NCI-H510A (cell line): ENCODE measurements at regions not wholly inside any gene's neighbourhood (a gene's known extent, or its start where the extent isn't known, plus 50 kb on each side); places are given as distances from the start of the nearest gene placed in this dataset.

Experiments used
- DNase-seq: peaks from one replicate; lab custom pipeline; 2025; lab: John Stamatoyannopoulos, UW

- DNase-seq = no peak
Measured at GRCh38 chr10:78274491-78274890, 240.8 kb downstream of the RPS24 start.

- no peak for DNase-seq
Measured at GRCh38 chr10:78276139-78276538, 242.5 kb downstream of the RPS24 start.

DNA sequence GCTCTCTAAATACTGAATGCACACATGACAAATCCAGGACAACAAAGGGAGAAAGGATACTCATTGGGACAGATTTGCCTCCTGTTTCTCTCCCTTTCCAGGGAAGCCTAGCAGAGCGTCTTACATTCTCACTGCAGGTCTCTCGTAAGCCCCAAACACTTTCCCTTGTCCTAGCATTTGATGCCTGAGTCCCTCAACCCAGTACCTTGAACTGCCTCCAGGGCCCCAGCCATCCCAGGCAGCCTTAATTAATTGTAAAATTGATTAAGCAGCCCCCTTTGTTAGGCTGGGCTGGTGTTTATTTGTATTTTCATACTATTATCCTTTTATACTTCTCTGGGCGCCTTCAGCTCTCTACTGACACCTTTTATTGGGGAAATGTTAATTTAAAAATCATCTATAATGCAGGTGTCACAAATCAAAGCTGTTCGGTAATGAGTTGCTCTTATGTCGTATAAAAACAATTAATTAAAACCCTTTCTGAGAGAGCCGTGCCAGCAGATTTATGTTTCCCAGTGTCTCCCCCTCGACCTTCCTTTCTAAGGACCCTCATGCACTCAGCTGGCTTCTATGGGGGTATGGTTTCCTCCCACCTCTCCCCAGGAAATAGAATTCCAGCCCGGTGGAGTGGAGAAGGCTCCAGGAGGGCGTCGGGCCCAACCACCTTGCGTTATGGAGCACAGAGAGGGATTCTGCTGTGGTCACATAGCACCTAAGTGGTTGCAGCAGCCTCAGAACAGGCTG is 243.8 kb downstream of the RPS24 start:
- DNase-seq = no peak

- DNase-seq = no peak
Measured at GRCh38 chr10:78278058-78278404, 244.4 kb downstream of the RPS24 start.

DNA sequence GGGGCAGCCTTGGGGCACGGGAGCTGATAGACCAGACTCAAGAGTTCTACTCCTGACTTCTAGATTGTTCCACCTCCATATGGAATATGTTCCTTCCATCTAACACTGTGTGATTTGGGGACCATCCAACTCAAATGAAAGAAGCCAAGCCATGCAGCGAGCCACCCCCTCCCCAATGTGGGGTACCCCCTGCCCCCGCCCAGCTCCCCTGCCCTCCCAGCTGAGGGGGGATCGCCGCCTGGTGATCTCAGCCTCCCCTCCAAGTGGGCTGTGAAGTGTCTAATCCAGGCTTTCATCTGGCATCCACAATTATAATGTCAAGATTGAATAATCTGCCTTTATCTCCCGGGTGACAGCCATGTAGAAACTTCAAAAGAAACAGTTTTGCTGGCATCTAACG is 246.1 kb downstream of the RPS24 start:
- no peak for DNase-seq

DNA sequence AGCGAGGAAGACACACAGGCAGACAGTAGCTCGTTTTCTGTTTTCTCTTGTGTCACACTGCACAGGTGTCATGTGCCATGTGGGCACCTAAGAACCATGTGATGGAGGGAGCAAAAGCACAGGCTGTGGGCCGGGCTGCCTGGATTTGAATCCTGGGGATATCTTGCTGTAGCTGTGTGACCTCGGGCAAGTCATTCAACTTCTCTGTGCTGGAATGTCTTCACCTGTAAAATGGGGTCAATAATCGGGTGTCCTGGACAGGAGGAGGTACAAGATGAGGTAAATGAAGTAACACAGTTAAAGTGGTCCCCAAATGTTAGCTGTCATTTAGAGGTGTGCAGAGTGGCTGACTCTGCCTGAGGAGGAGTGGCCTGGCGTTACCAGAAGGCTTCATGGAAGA is 246.9 kb downstream of the RPS24 start:
- DNase-seq = no peak

- DNase-seq = no peak
Measured at GRCh38 chr10:78281627-78282026, 248.0 kb downstream of the RPS24 start.

GRCh38 chr10:78283069-78283682 is 249.5 kb downstream of the RPS24 start:
- no peak for DNase-seq

GRCh38 chr10:78284381-78284780 is 250.7 kb downstream of the RPS24 start:
- no peak for DNase-seq

GRCh38 chr10:78285226-78285625 is 251.6 kb downstream of the RPS24 start:
- DNase-seq = no peak

- DNase-seq = peak; percentile 25
Measured at GRCh38 chr10:78286186-78286585, 252.5 kb downstream of the RPS24 start.

DNA sequence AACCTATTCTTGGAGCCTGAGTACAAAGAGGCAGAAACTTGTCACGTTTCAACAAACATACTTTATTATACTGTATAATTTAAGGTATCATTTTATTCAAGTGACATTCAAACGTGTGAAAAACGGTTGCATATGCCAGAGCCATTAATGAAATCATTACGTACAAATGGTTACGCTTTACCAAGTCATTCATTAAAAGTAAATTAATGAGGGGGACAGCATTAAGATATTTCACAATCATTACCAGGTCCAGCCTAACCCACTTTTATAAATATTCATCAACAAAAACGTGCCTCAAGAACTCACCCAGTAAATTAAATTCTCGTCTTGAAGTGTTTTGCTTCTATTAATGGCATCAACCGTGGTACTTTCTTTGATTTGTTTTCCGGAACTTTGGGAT is 253.0 kb downstream of the RPS24 start:
- DNase-seq = no peak

DNA sequence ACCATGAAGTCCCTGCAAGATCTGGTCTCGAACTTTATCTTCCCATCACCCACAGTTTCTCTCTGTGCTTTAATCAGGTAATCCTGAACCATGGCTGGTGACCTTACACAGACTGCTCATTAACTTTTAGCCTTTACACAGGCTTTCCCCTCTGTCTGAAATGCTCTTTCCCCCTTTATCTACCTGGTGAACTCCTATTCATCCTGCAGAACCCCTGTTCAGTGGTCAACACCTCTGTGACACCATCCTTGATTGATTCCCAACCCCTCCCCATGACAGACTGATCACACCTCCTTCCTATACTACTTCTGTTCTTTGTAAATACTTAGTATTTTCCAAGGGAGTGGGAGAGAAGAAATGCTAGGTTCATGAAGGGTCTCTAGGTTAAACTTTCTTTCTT is 254.0 kb downstream of the RPS24 start:
- DNase-seq = no peak

GRCh38 chr10:78288663-78289062 is 255.0 kb downstream of the RPS24 start:
- DNase-seq = peak; percentile 69

- DNase-seq = peak; percentile 34
Measured at GRCh38 chr10:78290131-78290750, 256.6 kb downstream of the RPS24 start.

DNA sequence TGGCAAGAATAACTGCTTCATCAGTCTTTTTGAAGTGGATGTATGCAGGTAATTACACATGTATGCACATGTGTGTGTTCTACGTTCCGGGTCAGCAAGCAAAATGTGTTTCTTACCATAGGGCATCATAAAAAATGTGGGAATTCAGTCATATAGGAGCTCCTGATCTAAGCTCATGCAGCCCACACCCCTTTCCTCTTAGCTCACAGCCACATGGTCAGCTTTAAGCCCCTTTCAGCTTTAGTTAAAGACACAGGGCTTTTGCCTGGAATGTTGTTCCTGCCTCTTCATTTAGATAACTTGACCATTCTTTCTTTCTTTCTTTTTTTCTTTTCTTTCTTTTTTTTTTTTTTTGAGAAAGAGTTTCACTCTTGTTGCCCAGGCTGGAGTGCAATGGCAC is 258.1 kb downstream of the RPS24 start:
- no peak for DNase-seq

DNA sequence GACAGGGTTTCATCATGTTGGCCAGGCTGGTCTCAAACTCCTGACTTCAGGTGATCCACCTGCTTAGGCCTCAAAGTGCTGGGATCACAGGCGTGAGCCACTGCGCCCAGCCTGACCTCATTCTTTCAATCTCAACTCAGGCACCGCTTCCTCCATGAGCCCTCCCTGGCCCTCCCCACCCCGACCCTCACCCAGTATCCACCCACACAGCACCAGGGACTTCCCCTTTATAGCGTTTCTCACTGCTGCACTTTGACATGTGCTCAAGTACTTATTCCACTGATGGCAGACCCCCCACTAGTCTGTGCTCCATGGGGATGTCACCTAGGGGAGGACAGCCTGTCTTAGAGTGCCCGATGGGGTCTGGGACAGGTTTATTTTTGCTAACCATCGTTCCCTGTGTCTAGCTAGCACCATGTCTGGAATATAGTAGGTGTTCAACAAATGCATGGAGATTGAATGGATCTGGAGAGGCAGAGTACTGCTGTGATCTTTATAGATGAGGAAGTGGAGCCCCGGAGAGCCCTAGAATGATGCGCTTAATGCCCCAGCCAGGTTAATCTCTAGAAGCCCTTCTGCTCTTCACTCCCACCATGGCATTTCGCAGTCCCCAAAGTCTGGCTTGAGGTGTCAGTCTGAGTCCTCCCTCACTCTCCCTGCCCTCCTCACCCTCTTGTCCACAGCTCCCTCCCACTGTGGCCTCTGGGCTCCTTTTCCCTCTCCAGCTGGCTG is 258.8 kb downstream of the RPS24 start:
- DNase-seq = no peak

DNA sequence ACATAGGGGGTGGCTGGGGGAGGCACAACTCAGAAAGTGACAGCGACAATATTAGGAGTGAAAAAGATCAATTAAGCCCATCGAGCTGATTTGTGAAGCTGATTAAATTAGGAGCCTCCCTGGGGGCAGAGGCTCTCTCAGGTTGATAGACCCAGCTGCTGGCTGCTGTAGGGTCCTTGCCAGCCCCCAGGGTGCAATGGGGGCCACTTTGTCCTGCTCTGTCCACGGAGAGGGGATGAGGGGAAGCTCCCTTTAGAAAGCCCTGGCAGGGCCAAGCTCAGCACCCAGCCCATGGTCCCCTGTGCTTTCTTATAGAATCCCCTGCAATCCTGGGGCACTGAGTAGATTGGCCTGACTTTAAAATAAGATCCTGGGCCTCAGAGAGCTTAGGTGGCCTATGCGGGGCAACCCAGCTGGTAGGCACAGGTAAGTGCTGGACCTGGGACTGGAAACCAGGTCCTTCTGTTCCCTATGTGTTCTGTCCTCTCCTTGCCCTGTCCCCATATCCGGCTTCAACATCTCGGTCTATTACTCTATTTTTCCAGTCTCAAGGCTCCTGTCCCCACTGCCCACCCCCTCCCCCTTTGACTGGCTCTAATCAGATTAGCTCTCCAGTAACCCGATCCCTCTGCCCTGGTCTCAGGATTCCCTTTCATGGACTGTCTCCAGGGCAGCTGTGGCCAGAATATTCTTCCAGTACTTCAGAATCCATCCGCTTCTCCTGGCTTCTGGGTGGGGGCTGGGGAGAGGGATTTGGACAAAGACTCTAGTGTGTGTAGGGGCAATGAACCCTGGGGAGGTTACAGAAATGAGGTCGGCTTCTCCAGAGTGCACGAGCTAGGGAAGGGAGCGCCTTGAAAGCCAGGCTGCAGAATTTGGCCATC is 259.6 kb downstream of the RPS24 start:
- peak; percentile 61 for DNase-seq

DNA sequence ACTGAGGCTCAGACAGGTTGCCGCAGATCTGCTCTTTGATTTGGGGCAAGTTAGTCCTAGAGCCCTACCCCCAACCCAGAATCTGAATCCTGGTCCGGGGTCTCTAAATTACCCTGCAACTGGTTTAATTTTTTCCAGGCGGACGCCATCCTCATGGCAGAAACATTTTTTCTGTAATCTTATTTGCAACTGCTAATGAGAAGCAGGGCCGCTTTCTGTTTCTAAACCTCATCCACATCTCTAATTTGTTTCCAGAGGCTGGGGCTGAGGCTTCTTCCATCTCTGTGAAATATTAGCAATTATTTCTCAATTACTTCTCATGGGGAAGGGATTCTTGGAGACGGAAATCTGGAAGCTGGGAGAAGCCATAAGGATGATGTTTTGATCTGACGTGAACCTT is 261.6 kb downstream of the RPS24 start:
- no peak for DNase-seq

DNA sequence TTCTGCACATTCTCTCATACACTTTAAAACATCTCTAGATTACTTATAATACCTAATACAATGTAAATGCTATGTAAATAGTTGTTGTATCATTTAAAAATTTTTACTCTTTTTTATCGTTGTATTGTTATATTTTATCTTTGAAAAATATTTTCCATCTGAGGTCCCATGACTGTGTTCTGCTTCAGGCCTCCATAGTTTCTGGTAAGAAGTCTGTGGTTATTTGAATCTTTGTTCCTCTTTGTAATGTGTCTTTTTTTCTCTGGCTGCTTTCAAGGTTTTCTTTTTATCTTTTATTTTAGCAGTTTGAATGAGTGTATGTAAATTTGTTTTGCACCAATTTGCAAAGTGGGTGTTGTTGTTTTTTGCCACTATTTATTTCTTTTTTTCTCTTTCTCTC is 263.1 kb downstream of the RPS24 start:
- no peak for DNase-seq

DNA sequence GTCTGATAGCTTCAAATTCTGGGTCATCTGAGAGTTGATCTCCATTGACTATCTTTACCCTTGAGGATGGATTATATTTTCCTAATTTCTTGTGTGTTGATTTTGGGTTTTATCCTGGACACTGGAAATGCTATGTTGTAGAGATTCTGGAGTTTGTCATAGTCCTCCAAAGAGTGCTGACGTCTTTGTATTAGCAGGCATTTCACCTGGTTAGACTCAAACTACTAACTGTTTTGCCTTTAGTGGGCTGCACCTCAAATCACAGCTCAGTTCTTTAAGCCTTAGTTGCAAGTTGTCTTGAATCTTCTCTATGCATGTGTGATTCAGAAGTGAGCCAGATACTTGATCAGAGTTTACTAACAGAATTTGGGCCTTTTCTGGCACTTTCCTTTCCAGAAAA is 264.3 kb downstream of the RPS24 start:
- DNase-seq = no peak

DNA sequence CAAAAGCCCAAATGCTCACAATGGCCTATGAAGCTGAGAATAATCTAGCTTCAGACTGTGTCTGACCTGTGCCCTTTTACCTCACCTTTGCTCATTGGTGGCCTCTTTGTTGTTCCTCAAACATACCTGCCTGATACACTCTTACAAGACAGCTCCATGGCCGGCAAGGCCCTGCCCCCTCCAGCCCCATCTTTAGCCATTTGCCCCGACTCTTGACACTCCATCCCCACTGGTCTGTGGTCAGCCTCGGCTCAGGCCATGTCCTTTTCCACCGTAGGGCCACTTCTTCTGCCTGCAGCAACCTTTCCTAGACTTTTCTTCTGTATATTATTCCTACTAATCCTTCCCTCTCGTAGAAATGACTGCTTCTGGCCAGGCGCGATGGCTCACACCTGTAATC is 265.2 kb downstream of the RPS24 start:
- no peak for DNase-seq
